Ascending aorta (tissue), 2 donors: ENCODE measurements at regions not wholly inside any gene's neighbourhood (a gene's known extent, or its start where the extent isn't known, plus 50 kb on each side); places are given as distances from the start of the nearest gene placed in this dataset.

Source experiments
- DNase-seq, 2 donors: peaks; one replicate each; pipeline ENCODE4 v3.0.0-alpha.2; 2019; ENCODE audit warnings: low spot score in 2 of 2
- H3K27ac ChIP-seq, 2 donors: fragments of 200-600 bp; sonication (generic); one replicate each; pipeline ENCODE4 v1.5.1; 2016 to 2017; ENCODE audit warnings: mild to moderate bottlenecking in 1 of 2
- H3K27me3 ChIP-seq: fragments of 200-600 bp; sonication (generic); one replicate; pipeline ENCODE4 v1.5.1; 2017
- H3K36me3 ChIP-seq, 2 donors: fragments of 200-600 bp; sonication (generic); one replicate each; pipeline ENCODE4 v1.5.1; 2016
- H3K4me1 ChIP-seq, 2 donors: fragments of 200-600 bp; sonication (generic); one replicate each; pipeline ENCODE4 v1.5.1; 2016 to 2017; ENCODE audit warnings: mild to moderate bottlenecking in 1 of 2
- H3K4me3 ChIP-seq, 2 donors: fragments of 200-600 bp; sonication (generic); one replicate each; pipeline ENCODE4 v1.5.1; 2016 to 2017; ENCODE audit warnings: mild to moderate bottlenecking in 1 of 2
- H3K9me3 ChIP-seq, 2 donors: fragments of 200-600 bp; sonication (generic); one replicate each; pipeline ENCODE4 v1.5.1; 2016
- CTCF ChIP-seq, 3 experiments: fragments of 200-600 bp in 2 of 3; fragments of 450-650 bp in 1 of 3; sonication (generic) in 2 of 3; IDR thresholded peaks; one replicate each; pipeline ENCODE4 v1.5.1; 2016 to 2019; ENCODE audit warnings: antibody characterized with exemption in 3 of 3, mild to moderate bottlenecking in 1 of 3, moderate library complexity in 1 of 3
- intact Hi-C: fragments of 100-400 bp; cut with DNase I; formaldehyde crosslinking; loops from one replicate; pipeline ENCODE4 v1.15.1; 2023

GRCh38 chr9:81370650-81371049 is 318.7 kb downstream of the TLE1 start:
- Histone ChIP-seq H3K27me3 (no peaks in the 10 kb centered on the region), H3K9me3 (peaks cover 0 to 1% of the 10 kb centered on the region in 2 donors), H3K4me1 (peaks cover 0 to 6% of the 10 kb centered on the region in 2 donors), H3K36me3 (no peaks in the 10 kb centered on the region), H3K4me3 (no peak overlapping the region), H3K27ac (no peak overlapping the region)
- intact Hi-C loops: loop anchor here (10.0 kb wide), 1 partner anchor 314 kb away; the partner anchor contains the start of gene TLE1
- no peak for TF ChIP-seq CTCF (IDR thresholded peaks at IDR 0.05)
- DNase-seq: no peak

- intact Hi-C loops: loop anchor here (10.0 kb wide), 1 partner anchor 315 kb away; the partner anchor contains the start of gene TLE1
- H3K27ac ChIP-seq: no peak overlapping the region
- DNase-seq: no peak
- H3K27me3 ChIP-seq: no peaks in the 10 kb centered on the region
- H3K9me3 ChIP-seq: peaks cover 0 to 7% of the 10 kb centered on the region in 2 donors
- no peak for TF ChIP-seq CTCF (IDR thresholded peaks at IDR 0.05)
- H3K36me3 ChIP-seq: no peaks in the 10 kb centered on the region
- H3K4me3 ChIP-seq: no peak overlapping the region
- H3K4me1 ChIP-seq: peaks cover 0 to 4% of the 10 kb centered on the region in 2 donors
Measured at GRCh38 chr9:81370096-81370495, 319.3 kb downstream of the TLE1 start.

- no peak for TF ChIP-seq CTCF (IDR thresholded peaks at IDR 0.05)
- Histone ChIP-seq H3K9me3 (peaks cover 0 to 16% of the 10 kb centered on the region in 2 donors), H3K4me1 (no peaks in the 10 kb centered on the region), H3K4me3 (no peak overlapping the region), H3K36me3 (no peaks in the 10 kb centered on the region), H3K27me3 (no peaks in the 10 kb centered on the region), H3K27ac (no peak overlapping the region)
- intact Hi-C loops: no loop called here
- DNase-seq: no peak
Measured at GRCh38 chr9:81369121-81369520, 320.2 kb downstream of the TLE1 start.

GRCh38 chr9:81363916-81364480 is 325.3 kb downstream of the TLE1 start:
- Histone ChIP-seq H3K4me3 (no peak overlapping the region), H3K27me3 (no peaks in the 10 kb centered on the region), H3K36me3 (no peaks in the 10 kb centered on the region), H3K9me3 (peaks cover 0 to 17% of the 10 kb centered on the region in 2 donors), H3K4me1 (no peaks in the 10 kb centered on the region), H3K27ac (no peak overlapping the region)
- intact Hi-C loops: no loop called here
- TF ChIP-seq CTCF (IDR thresholded peaks at IDR 0.05): no peak
- no peak for DNase-seq

- intact Hi-C loops: no loop called here
- no peak overlapping the region for H3K4me3 ChIP-seq
- DNase-seq: no peak
- H3K4me1 ChIP-seq: no peaks in the 10 kb centered on the region
- peaks cover 0 to 17% of the 10 kb centered on the region in 2 donors for H3K9me3 ChIP-seq
- no peak overlapping the region for H3K27ac ChIP-seq
- H3K36me3 ChIP-seq: no peaks in the 10 kb centered on the region
- TF ChIP-seq CTCF (IDR thresholded peaks at IDR 0.05): no peak
- no peaks in the 10 kb centered on the region for H3K27me3 ChIP-seq
Measured at GRCh38 chr9:81361296-81361695, 328.1 kb downstream of the TLE1 start.

GRCh38 chr9:81351166-81351565 is 338.2 kb downstream of the TLE1 start:
- Histone ChIP-seq H3K4me1 (no peaks in the 10 kb centered on the region), H3K9me3 (no peaks in the 10 kb centered on the region), H3K27ac (no peak overlapping the region), H3K27me3 (no peaks in the 10 kb centered on the region), H3K4me3 (no peak overlapping the region), H3K36me3 (no peaks in the 10 kb centered on the region)
- no peak for DNase-seq
- no peak for TF ChIP-seq CTCF (IDR thresholded peaks at IDR 0.05)
- intact Hi-C loops: no loop called here
